ENCODE measurements at regions not wholly inside any gene's neighbourhood (a gene's known extent, or its start where the extent isn't known, plus 50 kb on each side); places are given as distances from the start of the nearest gene placed in this dataset.

- H3K56ac ChIP-seq (replicated peaks; ENCODE audit: insufficient read length, low read depth, low read length), result no peak overlapping the region
Measured at GRCh38 chr3:193909387-193909786, 226.6 kb upstream of the HES1 start.

More at GRCh38 chr3:193909387-193909786, 226.6 kb upstream of the HES1 start:
- Histone ChIP-seq H3K36me3 (ENCODE audit: control insufficient read depth in 2 of 4, insufficient read depth in 4 of 4, low read length in 3 of 4) (no peaks in the 10 kb centered on the region), H4K20me1 (replicated peaks in 1 of 2; ENCODE audit: control insufficient read depth in 1 of 2, insufficient read depth in 2 of 2, low read length in 2 of 2) (no peaks in the 10 kb centered on the region), H3K14ac (ENCODE audit: insufficient read length) (no peak overlapping the region), H4K5ac (ENCODE audit: insufficient read length, low read depth, low read length) (no peak overlapping the region), H3K23me2 (ENCODE audit: low read depth, low read length) (no peaks in the 10 kb centered on the region), H2BK12ac (ENCODE audit: low read depth, low read length) (no peak overlapping the region), H2BK15ac (ENCODE audit: low read length) (no peak overlapping the region), H3K79me2 (ENCODE audit: control insufficient read depth in 1 of 2, insufficient read depth in 2 of 2, low read length in 2 of 2) (no peaks in the 10 kb centered on the region), H2BK5ac (ENCODE audit: low read depth, low read length) (no peak overlapping the region), H3K79me1 (ENCODE audit: low read depth, low read length) (no peaks in the 10 kb centered on the region), H3K9ac (replicated peaks in 1 of 4; ENCODE audit: extremely low read depth in 1 of 4, low read depth in 3 of 4, low read length in 3 of 4) (no peak overlapping the region), H4K8ac (ENCODE audit: extremely low read depth, insufficient read depth, low read length) (no peak overlapping the region), H3K4me1 (replicated peaks in 1 of 4; ENCODE audit: control insufficient read depth in 3 of 4, insufficient read depth in 4 of 4, low read length in 3 of 4) (peaks cover 0 to 8% (median 3%) of the 10 kb centered on the region in 4 experiments; a peak in 4 of 7 replicates), H3K4me3 (ENCODE audit: extremely low read depth in 1 of 4, insufficient read depth in 2 of 4, low read depth in 3 of 4, low read length in 4 of 4) (no peak overlapping the region), H3K18ac (ENCODE audit: extremely low read depth, low read length) (no peak overlapping the region), H3K27ac (ENCODE audit: low read depth, low read length) (no peak overlapping the region), H4K91ac (replicated peaks; ENCODE audit: insufficient read length, low read length) (no peak overlapping the region), H3K27me3 (replicated peaks in 1 of 4; ENCODE audit: control insufficient read depth in 3 of 4, extremely low read depth in 1 of 4, insufficient read depth in 3 of 4, low read length in 3 of 4) (no peaks in the 10 kb centered on the region), H3K4me2 (ENCODE audit: insufficient read depth in 1 of 2, low read depth in 2 of 2, low read length in 2 of 2) (no peak overlapping the region), H3K4ac (replicated peaks; ENCODE audit: insufficient read length, low read depth, low read length) (no peak overlapping the region), H3K9me3 (ENCODE audit: insufficient read depth in 2 of 2, low read depth in 1 of 2, low read length in 1 of 2) (peaks cover 4% of the 10 kb centered on the region in 2 experiments; a peak in 2 of 4 replicates), H2BK20ac (ENCODE audit: low read length) (no peak overlapping the region), H2BK120ac (replicated peaks; ENCODE audit: low read depth, low read length) (no peak overlapping the region), H2AK5ac (ENCODE audit: low read depth, low read length) (no peak overlapping the region), H2AFZ (ENCODE audit: low read length) (no peak overlapping the region), H3K23ac (ENCODE audit: insufficient read length) (no peak overlapping the region)
- no peak for TF ChIP-seq ATF2 (IDR thresholded peaks at IDR 0.05; ENCODE audit: low read length)
- TF ChIP-seq JUND (IDR thresholded peaks at IDR 0.05; ENCODE audit: low read length), result no peak
- no peak for FAIRE-seq
- no peak for DNase-seq (ENCODE audit: low read depth in 1 of 2, low spot score in 2 of 2)
- WGBS, 2 experiments (ENCODE audit: extremely low coverage in 1 of 2, insufficient coverage in 1 of 2, insufficient read length in 1 of 2, insufficient replicate concordance in 2 of 2, low coverage in 1 of 2, low lambda C conversion rate in 2 of 2, missing lambda C conversion rate in 1 of 2), result 100% methylated on average over 2 of the region's 2 CpGs; no CpG with 5 or more reads in 1 of the 2 experiments
- POLR2A ChIA-PET (ENCODE audit: partially characterized antibody), result no interaction called here
- CTCF ChIA-PET (ENCODE audit: partially characterized antibody), result interaction anchor here (1.5 kb wide), 1 partner anchor 129 kb away, joined by 5 read pairs; no protein-coding TSS in a partner anchor

Data from H1 (cell line).